ENCODE measurements at regions not wholly inside any gene's neighbourhood (a gene's known extent, or its start where the extent isn't known, plus 50 kb on each side); places are given as distances from the start of the nearest gene placed in this dataset.
"Not testable (repeated sequence)": the region's sequence is repeated elsewhere in the genome, so short reads cannot be mapped to it uniquely, and the experiment has no call there.

GRCh38 chrX:45800746-45801453 lies 600.2 kb upstream of the DIPK2B start:
- TF ChIP-seq, protein P1, sequence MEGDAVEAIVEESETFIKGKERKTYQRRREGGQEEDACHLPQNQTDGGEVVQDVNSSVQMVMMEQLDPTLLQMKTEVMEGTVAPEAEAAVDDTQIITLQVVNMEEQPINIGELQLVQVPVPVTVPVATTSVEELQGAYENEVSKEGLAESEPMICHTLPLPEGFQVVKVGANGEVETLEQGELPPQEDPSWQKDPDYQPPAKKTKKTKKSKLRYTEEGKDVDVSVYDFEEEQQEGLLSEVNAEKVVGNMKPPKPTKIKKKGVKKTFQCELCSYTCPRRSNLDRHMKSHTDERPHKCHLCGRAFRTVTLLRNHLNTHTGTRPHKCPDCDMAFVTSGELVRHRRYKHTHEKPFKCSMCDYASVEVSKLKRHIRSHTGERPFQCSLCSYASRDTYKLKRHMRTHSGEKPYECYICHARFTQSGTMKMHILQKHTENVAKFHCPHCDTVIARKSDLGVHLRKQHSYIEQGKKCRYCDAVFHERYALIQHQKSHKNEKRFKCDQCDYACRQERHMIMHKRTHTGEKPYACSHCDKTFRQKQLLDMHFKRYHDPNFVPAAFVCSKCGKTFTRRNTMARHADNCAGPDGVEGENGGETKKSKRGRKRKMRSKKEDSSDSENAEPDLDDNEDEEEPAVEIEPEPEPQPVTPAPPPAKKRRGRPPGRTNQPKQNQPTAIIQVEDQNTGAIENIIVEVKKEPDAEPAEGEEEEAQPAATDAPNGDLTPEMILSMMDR (IDR thresholded peaks at IDR 0.05) = not testable (repeated sequence)
- not testable (repeated sequence) for TF ChIP-seq EP300 (IDR thresholded peaks at IDR 0.05; ENCODE audit: low read depth); POLR2A (IDR thresholded peaks at IDR 0.05); POLR2AphosphoS5 (IDR thresholded peaks at IDR 0.05)

Data from transverse colon (tissue), 4 donors.